SK-N-MC (cell line): ENCODE measurements at regions not wholly inside any gene's neighbourhood (a gene's known extent, or its start where the extent isn't known, plus 50 kb on each side); places are given as distances from the start of the nearest gene placed in this dataset.

ENCODE experiments used
- EZH2 ChIP-seq: fragments of 200-600 bp; sonication (generic); IDR thresholded peaks from one replicate; pipeline ENCODE4 v1.6.1; 2017; ENCODE audit warnings: antibody characterized with exemption
- FOXP2 ChIP-seq: optimal IDR thresholded peaks from 2 replicates; pipeline ENCODE3; 2011; ENCODE audit warnings: mild to moderate bottlenecking, moderate library complexity; ENCODE audit not compliant: insufficient read depth; ENCODE audit errors: extremely low read length, control extremely low read depth
- POLR2AphosphoS5 ChIP-seq: IDR thresholded peaks from 2 replicates; pipeline ENCODE4 v1.6.1; 2012; ENCODE audit warnings: mild to moderate bottlenecking, low read depth, low read length, borderline replicate concordance

DNA sequence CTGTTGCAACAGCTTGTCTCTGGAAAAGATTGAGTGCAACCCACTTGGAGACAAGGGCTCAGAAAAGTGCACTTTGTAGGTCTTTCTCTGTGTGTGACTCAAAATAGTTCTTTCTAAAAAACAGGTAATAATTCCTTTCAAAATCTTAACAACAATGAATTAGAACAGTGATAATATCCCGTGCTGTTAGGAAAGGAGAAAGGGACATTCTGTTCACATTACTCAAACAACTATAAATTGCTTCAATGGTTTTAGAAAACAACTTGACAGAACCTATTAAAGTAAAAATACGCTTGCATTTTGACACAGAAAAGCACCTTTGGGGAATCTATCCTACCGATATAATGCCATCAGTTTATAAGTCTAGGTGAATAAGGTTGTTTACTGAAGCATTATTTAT lies 468.1 kb upstream of the DPP6 start:
- no peak for TF ChIP-seq EZH2
- no peak for TF ChIP-seq POLR2AphosphoS5
- no peak for TF ChIP-seq FOXP2
